HG03558 (cell line): ENCODE measurements at regions not wholly inside any gene's neighbourhood (a gene's known extent, or its start where the extent isn't known, plus 50 kb on each side); places are given as distances from the start of the nearest gene placed in this dataset.
"Not testable (repeated sequence)": the region's sequence is repeated elsewhere in the genome, so short reads cannot be mapped to it uniquely, and the experiment has no call there.

Experiments used
- ATAC-seq: cut with Tn5 transposase; IDR thresholded peaks from one replicate; pipeline ENCODE4 v1.9.1; 2021; ENCODE audit warnings: moderate number of reproducible peaks; ENCODE audit not compliant: unreplicated experiment; ENCODE audit errors: extremely low read depth

GRCh38 chr6:97978855-97979271, 695.8 kb upstream of the MMS22L start:
- ATAC-seq = no peak

- ATAC-seq = not testable (repeated sequence)
These were observed 696.3 kb upstream of the MMS22L start for GRCh38 chr6:97979285-97979684.

GRCh38 chr6:97989451-97989850, 706.4 kb upstream of the MMS22L start:
- no peak for ATAC-seq

GRCh38 chr6:97995158-97995557, 712.1 kb upstream of the MMS22L start:
- ATAC-seq = no peak

GRCh38 chr6:98002678-98003077, 719.7 kb upstream of the MMS22L start:
- ATAC-seq = no peak

GRCh38 chr6:98014442-98015201, 731.6 kb upstream of the MMS22L start:
- no peak for ATAC-seq

- no peak for ATAC-seq
These were observed 733.5 kb upstream of the MMS22L start for GRCh38 chr6:98016565-98016964.

- no peak for ATAC-seq
These were observed 737.2 kb upstream of the MMS22L start for GRCh38 chr6:98020222-98020621.

GRCh38 chr6:98024359-98024758, 741.3 kb upstream of the MMS22L start:
- ATAC-seq = no peak

- no peak for ATAC-seq
These were observed 744.9 kb upstream of the MMS22L start for GRCh38 chr6:98027898-98028297.

GRCh38 chr6:98033617-98034016, 750.6 kb upstream of the MMS22L start:
- ATAC-seq = no peak

- no peak for ATAC-seq
These were observed 753.4 kb upstream of the MMS22L start for GRCh38 chr6:98036344-98036923.

GRCh38 chr6:98037571-98037970, 754.6 kb upstream of the MMS22L start:
- ATAC-seq = no peak

- ATAC-seq = no peak
These were observed 756.4 kb upstream of the MMS22L start for GRCh38 chr6:98039443-98039842.

GRCh38 chr6:98039904-98040607, 757.0 kb upstream of the MMS22L start:
- ATAC-seq = no peak

GRCh38 chr6:98041056-98041455, 758.0 kb upstream of the MMS22L start:
- no peak for ATAC-seq

GRCh38 chr6:98041921-98042320, 758.9 kb upstream of the MMS22L start:
- ATAC-seq = no peak

- no peak for ATAC-seq
These were observed 761.1 kb upstream of the MMS22L start for GRCh38 chr6:98044151-98044561.

- no peak for ATAC-seq
These were observed 761.9 kb upstream of the MMS22L start for GRCh38 chr6:98044791-98045470.

GRCh38 chr6:98047164-98047563, 764.1 kb upstream of the MMS22L start:
- no peak for ATAC-seq

GRCh38 chr6:98047871-98048270, 764.9 kb upstream of the MMS22L start:
- ATAC-seq = no peak
